AG04450 (cell line): ENCODE measurements at regions not wholly inside any gene's neighbourhood (a gene's known extent, or its start where the extent isn't known, plus 50 kb on each side); places are given as distances from the start of the nearest gene placed in this dataset.

Experiments
- CTCF ChIA-PET: fragments of 300-600, 350-600 bp; formaldehyde crosslinking; extraction: SDS; loops from one replicate; lab custom pipeline; 2022; ENCODE audit warnings: antibody characterized with exemption, inconsistent platforms; lab: Charles Lee
- POLR2A ChIA-PET: fragments of 350-600 bp; formaldehyde crosslinking; extraction: SDS; loops from one replicate; lab custom pipeline; 2021; ENCODE audit warnings: antibody characterized with exemption, inconsistent platforms; lab: Yijun Ruan, JAX
- DNase-seq: peaks from one replicate; pipeline ENCODE4 v3.0.0-alpha.2; 2011; ENCODE audit warnings: low read depth, low spot score
- H3K27ac ChIP-seq: one replicate; pipeline ENCODE4 v1.5.1; 2012; ENCODE audit warnings: low read depth, low read length, control low read depth
- H3K27me3 ChIP-seq: one replicate; pipeline ENCODE4 v1.6.0; 2012; ENCODE audit warnings: low read length; ENCODE audit not compliant: control insufficient read depth, insufficient read depth
- H3K4me3 ChIP-seq: 2 replicates; pipeline ENCODE4 v1.5.1; 2011; ENCODE audit warnings: mild to moderate bottlenecking, low read depth, low read length, control low read depth
- H3K9me3 ChIP-seq: 2 replicates; pipeline ENCODE4 v1.5.1; 2012; ENCODE audit warnings: low read length; ENCODE audit not compliant: control insufficient read depth, insufficient read depth
- CTCF ChIP-seq: IDR thresholded peaks from 2 replicates; pipeline ENCODE4 v1.5.1; 2011; ENCODE audit warnings: low read depth, low read length, control low read depth, inconsistent platforms

- Histone ChIP-seq H3K9me3 (no peaks in the 10 kb centered on the region), H3K27ac (no peak overlapping the region), H3K27me3 (no peaks in the 10 kb centered on the region), H3K4me3 (no peak overlapping the region)
- ChIA-PET CTCF (no interaction called here), POLR2A (no interaction called here)
- TF ChIP-seq CTCF, result no peak
- no peak for DNase-seq
Observed at GRCh38 chr11:127202105-127202504, 201.5 kb upstream of the KIRREL3 start.

GRCh38 chr11:127199306-127199801 is 198.8 kb upstream of the KIRREL3 start:
- Histone ChIP-seq H3K27me3 (peaks cover 2% of the 10 kb centered on the region), H3K4me3 (no peak overlapping the region), H3K9me3 (no peaks in the 10 kb centered on the region), H3K27ac (no peak overlapping the region)
- no peak for TF ChIP-seq CTCF
- ChIA-PET POLR2A (no interaction called here), CTCF (no interaction called here)
- no peak for DNase-seq

- H3K9me3 ChIP-seq, result no peaks in the 10 kb centered on the region
- H3K4me3 ChIP-seq, result no peak overlapping the region
- peaks cover 2% of the 10 kb centered on the region for H3K27me3 ChIP-seq
- ChIA-PET POLR2A (no interaction called here), CTCF (no interaction called here)
- H3K27ac ChIP-seq, result no peak overlapping the region
- no peak for TF ChIP-seq CTCF
- DNase-seq, result no peak
Observed at GRCh38 chr11:127195501-127196120, 195.0 kb upstream of the KIRREL3 start.

GRCh38 chr11:127194521-127194920 is 194.0 kb upstream of the KIRREL3 start:
- DNase-seq, result no peak
- Histone ChIP-seq H3K27me3 (peaks cover 2% of the 10 kb centered on the region), H3K4me3 (no peak overlapping the region), H3K27ac (no peak overlapping the region), H3K9me3 (no peaks in the 10 kb centered on the region)
- ChIA-PET POLR2A (no interaction called here), CTCF (no interaction called here)
- TF ChIP-seq CTCF, result no peak

GRCh38 chr11:127193950-127194349 is 193.4 kb upstream of the KIRREL3 start:
- Histone ChIP-seq H3K27me3 (peaks cover 2% of the 10 kb centered on the region), H3K27ac (no peak overlapping the region), H3K9me3 (no peaks in the 10 kb centered on the region), H3K4me3 (no peak overlapping the region)
- ChIA-PET POLR2A (no interaction called here), CTCF (no interaction called here)
- TF ChIP-seq CTCF, result no peak
- no peak for DNase-seq
